ENCODE measurements at regions not wholly inside any gene's neighbourhood (a gene's known extent, or its start where the extent isn't known, plus 50 kb on each side); places are given as distances from the start of the nearest gene placed in this dataset.

DNA sequence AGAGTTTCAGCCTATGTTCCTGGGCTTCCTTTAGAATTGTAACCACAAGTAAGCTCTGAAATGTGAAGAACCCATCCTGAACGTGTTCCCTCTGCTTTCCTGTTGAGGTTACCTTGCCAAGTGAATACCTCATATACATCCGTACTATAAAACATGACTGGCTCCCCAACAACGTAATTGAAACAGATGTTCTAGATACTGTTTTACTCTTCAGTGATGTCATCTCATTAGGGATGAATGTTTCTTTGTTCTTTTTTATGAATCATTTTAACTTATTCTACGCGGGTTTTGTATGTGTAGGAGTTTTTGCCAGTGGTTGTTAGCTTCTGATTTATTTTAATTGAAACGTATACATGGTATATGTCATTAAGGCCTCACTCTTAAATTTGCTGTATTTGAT is 166.8 kb downstream of the SAMD5 start:
- TF ChIP-seq, protein P1, sequence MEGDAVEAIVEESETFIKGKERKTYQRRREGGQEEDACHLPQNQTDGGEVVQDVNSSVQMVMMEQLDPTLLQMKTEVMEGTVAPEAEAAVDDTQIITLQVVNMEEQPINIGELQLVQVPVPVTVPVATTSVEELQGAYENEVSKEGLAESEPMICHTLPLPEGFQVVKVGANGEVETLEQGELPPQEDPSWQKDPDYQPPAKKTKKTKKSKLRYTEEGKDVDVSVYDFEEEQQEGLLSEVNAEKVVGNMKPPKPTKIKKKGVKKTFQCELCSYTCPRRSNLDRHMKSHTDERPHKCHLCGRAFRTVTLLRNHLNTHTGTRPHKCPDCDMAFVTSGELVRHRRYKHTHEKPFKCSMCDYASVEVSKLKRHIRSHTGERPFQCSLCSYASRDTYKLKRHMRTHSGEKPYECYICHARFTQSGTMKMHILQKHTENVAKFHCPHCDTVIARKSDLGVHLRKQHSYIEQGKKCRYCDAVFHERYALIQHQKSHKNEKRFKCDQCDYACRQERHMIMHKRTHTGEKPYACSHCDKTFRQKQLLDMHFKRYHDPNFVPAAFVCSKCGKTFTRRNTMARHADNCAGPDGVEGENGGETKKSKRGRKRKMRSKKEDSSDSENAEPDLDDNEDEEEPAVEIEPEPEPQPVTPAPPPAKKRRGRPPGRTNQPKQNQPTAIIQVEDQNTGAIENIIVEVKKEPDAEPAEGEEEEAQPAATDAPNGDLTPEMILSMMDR (IDR thresholded peaks at IDR 0.05), result no peak
- TF ChIP-seq POLR2A (IDR thresholded peaks at IDR 0.05), result no peak
